Eye (tissue), 1 donor: ENCODE measurements at regions not wholly inside any gene's neighbourhood (a gene's known extent, or its start where the extent isn't known, plus 50 kb on each side); places are given as distances from the start of the nearest gene placed in this dataset.
"Not testable (repeated sequence)": the region's sequence is repeated elsewhere in the genome, so short reads cannot be mapped to it uniquely, and the experiment has no call there.

Experiments
- DNase-seq: peaks from one replicate; pipeline ENCODE4 v3.0.0-alpha.2; 2015

DNA sequence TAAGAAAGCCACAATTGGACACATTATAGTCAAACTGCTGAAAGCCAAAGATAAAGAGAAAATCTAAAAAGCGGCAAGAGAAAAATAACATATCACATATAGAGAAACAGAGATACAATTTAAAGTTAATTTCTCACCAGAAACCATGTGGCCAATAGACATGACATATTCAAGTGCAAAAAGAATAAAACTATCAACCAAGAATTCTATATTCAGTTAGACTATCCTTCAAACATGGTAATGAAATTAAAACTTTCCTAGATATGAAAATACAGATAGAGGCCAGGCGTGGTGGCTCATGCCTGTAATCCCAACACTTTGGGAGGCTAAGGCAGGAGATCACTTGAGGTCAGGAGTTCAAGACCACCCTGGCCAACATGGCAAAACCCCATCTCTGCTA is 129.1 kb upstream of the RNF32 start:
- DNase-seq: no peak

DNA sequence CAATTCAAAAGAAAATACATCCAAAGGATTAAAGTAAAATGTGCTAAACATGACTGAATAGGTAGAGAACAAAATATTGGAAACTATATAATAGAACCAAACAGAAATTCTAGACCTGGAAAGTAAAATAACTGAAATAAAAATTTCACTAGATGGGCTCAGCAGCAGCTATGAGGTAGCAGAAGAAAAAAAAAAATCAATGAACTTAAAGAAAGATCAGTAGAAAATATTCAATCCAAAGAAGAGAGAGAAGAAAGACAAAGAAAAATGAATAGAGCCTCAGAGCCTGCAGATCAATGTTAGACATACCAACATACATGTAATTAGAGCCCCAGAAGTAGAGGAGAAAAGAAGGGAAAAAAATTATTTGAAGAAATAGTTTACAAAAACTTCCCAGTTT is 129.6 kb upstream of the RNF32 start:
- DNase-seq: no peak

DNA sequence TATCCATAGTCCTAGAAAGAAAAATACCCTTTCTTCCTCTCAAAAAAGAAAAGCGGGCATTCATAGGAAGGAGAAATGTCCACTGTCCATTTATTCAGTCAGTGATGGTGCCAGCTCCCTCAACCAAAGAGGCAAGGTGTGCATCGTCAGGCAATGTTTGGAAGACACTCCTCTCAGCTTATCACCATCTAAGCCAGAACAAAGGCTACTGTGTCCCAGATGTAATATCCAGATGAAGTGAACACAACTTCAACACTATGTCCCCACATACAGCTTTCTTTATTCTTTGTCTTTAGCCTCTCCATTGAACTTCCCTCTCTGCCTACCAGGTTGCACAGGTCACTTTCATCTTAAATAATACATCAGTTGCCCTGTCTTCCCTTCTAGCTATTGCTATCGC is 131.4 kb upstream of the RNF32 start:
- no peak for DNase-seq

DNA sequence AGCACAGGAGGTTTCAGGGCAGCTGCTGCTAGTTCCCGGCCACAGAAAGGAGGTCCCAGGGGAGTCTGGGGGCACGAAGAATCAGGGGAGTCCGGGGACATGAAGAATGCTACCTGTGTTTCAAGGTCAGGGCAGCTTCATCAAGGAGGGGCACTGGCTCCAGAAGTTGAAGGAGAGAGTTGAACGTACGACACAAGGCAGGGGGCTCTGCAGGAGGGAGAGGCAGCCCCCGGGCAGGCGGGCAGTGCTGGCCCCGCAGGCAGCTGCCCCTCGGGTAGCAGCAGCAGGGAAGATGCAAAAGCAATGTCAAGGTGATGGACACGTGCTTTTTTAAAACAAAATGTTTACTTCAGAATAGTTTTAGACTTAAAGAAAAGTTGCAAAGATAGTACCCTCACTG is 134.7 kb upstream of the RNF32 start:
- DNase-seq: no peak

DNA sequence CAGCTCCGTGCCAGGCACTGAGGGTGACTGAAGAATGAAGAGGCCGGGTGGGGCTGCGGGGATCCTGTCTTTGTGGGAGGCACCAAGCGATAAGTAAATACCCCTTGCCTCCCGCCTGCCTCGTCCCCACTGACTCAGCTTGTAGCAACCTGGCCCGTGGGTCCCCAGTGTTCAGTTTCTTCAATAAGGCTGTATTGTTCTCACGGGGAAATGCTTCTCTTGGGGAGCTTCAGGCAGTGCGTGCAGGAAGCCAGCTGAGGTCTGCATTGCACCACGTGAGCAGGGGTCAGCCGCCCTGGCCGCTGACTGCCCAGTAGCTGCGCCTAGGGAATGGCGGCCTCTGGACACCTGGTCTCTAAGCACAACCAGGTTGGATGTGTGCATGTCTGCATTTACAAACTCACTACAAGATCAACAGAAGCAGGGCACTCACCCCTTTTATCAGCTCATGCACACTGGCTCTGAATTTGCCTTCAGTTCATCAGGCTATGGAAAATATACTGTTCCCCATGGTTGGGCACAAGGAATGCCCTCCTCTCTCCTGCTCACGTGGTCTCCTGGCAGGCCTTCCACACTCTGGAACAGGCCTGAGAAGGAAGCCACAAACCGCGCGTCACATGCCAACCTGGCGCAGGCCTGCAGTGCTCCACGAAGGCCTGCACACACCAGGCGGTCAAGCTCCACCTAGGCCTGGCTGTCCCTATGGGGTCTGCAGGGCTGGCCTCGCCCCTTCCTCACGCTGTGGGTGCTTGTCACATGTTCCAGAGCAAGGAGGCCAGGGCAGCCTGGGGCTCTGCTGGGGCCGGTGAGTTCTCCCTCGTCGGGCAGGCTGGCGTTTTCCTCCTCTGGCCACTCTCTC is 135.7 kb upstream of the RNF32 start:
- DNase-seq: peak; percentile 66

DNA sequence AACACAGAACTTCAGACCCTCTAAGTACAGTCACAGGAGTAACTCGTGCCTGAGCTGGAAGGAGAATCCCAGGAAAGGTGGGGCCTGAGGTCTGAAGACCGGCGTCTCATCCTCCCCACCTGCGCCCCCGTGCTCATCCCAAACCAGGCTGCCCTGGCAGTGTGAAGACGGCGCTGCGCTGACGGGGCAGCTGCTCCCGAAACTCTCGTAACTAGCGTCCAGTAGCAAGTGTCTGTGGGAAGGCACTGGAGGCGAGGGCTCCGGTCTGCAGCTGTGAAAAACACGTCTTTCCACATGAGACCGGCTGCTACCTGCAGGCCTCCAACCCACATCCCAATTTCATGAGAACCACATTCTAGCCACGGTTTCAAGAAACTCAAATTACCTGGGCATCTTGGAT is 136.6 kb upstream of the RNF32 start:
- DNase-seq: no peak

DNA sequence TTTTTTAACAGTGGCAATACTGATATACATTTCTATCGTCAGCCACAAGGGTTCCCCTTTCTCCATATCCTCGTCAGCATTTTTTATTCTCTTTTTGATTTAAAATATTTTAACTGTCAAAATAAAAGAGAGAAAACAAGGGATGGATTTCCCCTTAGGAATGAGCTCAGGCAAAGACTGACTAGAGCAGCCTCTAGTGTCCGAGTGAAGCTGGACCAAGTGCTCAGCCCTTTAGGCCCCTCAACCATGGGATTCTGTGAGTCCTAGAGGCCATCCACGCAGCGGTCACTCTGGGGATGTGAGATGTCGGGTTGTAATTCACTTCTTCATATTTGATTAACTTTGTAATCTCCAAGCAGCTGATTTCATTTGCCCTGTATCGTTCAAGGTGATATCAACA is 137.4 kb upstream of the RNF32 start:
- no peak for DNase-seq

DNA sequence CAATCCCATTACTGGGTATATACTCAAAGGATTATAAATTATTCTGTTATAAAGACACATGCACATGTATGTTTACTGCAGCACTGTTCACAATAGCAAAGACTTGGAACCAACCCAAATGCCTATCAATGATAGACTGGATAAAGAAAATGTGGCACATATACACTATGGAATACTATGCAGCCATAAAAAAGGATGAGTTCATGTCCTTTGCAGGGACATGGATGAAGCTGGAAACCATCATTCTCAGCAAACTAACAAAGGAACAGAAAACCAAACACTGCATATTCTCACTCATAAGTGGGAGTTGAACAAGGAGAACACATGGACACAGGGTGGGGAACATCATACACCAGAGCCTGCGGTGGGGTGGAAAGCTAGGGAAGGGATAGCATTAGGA is 138.8 kb upstream of the RNF32 start:
- not testable (repeated sequence) for DNase-seq

DNA sequence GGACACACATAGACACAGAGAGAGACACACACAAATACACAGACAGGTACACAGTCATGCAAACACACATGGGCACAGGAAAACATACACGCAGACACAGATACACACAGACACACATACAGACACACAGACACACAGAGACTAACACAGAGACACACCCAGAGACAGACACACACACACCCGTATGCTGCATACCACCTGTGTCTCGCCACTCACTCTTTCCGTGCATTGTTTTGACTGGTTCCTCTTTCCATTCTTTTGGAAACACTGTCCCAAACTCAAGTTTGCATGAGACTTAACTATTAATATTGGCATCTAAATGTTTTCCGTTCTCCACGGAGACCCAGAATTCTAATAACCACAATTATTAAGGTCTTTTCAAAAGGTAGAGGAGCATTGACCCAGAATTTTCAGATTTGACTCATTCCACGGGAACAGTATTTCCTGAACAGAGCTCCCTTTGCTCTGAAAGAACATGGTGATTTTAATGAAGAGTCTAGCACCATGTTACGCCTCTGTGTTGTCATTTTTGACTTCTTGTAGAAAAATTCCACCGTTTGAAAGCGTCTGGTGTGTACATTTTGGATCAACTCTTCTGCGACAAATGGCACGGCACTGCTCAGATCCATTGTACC is 141.2 kb upstream of the RNF32 start:
- no peak for DNase-seq

DNA sequence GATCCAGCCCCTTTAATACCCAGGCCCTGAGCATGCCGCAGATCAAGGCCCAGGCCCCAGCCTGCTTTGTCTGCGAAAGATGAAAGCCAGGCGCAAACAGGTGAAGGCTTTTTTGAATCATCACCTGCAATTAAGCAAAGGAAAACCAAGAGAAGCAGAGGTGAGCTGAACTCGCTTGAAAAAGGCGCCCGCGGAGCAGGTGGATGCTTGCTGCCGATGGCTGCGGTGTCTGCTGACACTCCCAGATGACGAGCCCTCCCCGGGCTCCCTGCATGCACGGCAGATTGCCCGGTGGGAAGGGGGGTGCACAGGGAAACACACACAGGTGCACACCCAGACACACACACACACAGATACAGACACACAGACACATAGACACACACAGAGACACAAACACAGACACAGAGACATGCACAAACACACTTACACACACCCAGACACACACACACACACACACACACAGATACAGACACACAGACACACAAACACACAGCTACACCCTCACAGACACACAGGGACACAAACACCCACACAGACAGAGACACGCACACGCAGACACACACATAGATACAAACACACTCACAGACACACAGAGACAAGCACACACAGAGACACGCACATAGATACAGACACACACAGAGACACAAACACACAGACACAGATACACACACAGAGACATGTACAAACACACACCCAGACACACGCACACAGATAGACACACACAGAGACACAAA is 142.6 kb upstream of the RNF32 start:
- DNase-seq: no peak

DNA sequence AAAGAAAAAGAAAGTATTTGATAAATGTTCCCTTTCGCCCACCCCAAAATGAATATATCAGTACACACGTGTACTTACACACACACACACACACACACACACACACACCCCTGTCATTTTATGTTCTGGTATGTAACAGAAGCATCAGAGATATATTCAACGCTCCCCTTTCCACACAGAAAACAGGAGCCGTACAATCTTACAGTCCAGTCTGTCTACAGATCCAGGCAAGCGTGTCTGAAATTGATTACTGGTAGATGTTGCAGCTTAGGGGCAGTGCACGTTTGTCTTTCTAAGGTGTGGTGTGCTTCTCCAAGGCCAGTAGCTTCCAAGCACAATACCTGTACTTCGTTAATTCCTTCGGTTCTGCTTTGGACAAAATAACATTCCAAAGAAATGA is 143.7 kb upstream of the RNF32 start:
- no peak for DNase-seq

DNA sequence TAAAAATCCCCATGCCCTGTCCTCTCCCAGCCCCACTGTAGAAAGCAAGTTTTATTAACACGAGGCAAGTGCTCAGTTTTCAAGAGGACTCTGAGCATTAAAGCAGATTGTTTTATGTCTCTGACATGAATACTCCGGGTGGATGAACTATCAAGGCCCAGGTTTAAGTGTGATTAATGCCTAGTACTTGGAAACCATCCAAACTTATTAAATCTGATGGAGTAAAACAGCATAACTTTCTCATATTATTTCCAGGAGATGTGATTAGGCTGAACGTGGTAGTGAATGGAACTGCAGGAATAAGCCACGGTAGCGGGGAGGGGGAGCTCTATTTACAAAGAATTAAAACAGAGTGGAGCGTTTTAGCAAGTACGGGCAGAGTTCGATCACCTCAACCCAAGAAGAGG is 144.2 kb upstream of the RNF32 start:
- DNase-seq: peak; percentile 28

DNA sequence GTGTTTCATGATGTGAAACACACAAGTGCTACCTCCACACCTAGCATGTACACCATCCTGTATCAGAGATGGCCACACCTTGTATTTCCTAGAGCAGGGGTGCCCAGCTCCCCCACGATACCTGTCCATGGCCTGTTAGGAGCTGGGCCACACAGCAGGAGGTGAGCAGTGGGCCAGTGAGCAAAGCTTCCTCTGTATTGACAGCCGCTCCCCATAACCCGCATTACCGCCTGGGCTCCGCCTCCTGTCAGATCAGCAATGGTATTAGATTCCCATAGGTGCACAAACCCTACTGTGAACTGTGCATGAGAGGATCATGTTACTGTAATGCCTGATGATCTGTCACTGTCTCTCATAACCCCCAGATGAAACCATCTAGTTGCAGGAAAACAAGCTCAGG is 145.6 kb upstream of the RNF32 start:
- no peak for DNase-seq

DNA sequence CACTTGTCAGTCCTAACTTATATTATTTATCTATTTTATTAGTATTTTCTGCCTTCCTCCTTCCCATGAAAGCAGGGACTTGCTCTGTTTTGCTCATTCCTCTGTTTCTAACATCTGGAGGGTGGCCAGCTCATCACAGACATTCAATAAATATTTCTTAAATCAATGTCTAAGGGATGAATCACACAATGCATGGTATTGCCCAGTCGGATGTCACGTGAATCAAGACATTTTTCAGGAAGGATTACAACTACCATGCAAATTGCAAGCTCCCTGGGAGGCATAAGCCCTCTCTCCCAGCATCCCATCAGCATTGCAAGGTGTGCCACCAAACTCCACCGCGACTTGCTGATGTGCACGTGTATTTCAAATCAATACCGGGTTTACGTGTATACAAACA is 146.6 kb upstream of the RNF32 start:
- no peak for DNase-seq

DNA sequence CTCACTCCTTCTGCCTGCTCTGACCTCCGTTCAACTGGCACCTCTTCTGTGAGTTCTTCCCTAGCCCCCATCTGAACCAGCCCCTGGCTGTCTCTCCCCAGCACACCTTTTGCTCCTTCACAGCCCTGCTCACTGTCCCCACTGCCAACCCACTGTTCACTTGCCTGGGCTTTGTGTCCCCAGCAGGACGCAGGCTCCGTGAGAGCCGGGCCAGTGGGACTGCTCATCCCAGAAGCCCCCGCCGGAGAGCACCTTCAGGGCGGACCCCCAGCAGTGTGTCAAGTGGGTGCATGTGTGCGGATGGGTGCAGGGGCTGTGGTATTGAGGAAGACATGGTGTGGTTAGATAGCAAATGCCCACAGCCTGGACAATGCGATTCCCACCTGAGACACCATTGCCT is 148.4 kb upstream of the RNF32 start:
- no peak for DNase-seq

DNA sequence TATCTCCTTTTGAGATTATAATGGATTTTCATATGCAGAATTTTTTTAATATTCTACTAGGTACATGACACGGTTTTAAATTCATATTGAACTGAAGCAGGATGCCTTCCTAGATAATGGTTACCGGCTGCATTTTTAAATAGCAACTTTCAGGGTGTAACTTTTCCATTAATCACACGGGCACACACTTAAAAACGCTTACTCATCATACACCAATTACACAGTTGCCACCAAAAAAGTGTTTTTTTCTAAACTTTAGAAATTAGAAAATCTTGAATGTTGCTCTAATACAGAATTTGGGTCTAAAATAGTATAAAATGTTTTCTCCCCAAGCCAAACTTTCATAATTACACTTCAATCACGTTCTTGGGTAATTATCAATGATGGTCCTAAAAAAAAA is 149.1 kb upstream of the RNF32 start:
- DNase-seq: no peak

DNA sequence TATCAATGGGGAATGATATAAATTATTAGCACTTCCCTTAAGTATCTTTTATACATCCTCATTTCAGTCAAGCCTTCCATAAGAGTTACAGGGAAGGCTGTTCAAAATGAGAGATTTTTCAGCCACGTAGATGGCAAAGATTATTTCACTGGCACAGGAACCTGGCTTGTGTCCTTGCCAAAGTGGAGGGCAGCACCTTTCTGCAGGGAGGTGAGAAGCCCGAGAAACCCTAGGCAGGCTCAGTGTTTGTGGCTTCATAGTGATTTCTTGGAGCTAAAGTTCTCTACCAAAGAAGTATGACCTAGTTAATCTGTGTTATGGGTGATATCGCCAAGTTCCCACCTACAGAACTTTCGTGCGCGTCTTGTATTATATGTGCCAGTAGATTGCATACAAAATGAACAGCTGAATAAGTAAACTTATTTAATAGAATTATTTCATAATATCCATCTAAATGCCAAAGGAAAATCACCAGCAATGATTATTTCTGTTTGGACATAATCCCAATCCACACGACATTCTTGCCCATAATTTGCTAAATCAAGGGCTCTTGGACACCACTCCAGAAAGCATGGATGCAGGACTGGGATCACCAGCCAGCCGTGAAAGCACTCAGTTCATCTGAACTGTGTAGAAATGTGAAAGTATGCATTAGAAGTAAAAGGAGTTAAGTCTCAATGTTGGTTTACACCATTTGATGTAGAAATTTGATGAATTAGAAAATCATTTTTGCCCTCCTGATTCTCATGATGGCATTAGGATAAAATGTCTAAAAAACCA is 150.4 kb upstream of the RNF32 start:
- no peak for DNase-seq

DNA sequence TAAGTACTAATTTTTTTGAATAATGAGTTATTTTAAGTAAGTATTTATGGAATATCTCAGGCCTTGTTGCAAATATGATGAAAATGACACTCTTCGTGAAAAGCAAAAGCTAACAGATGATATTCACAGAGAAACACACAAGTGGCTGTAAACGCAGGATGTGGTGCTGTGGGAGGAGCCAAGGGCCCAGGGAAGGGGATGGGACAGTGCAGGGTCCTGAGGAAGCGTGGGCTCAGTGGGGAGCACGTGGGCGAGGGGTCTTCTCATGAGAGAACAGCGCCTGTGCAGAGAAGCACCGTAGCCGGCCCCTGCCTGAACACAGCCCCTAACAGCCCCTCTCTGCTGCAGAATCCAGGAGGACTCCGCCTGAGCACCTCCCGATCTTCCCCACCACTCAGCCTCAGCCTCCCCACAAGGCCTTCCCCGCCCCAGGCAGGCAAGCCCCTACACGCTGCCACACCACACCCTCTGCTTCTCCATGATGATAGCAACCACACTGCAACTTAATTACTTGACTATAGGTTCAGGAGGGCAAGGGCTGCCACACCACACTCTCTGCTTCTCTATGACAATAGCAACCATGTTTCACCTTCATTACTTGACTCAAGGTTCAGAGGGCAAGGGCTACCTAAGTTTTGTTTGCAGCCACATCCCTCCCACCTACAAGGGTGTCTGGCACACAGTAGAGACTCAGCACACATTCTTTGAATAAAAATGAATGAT is 152.6 kb upstream of the RNF32 start:
- DNase-seq: no peak

DNA sequence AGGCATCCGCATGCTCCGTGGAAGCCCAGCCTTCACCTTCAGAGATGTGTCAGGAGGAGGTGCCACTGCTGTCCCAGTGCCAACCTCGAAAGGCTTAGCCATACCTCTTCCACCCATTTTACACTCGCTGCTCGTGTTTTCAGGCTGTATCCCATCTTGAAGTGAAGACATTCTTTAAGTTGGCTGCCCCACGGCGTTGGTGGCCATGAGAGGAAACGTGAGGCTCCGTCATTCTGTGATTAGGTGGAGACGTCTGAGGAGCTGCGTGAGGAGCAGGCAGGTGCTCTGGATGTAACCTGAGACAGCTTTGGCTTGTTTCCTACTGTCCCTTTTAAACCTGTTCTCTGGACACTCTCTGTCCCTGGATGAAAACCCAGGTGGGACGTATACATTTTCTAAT is 159.9 kb upstream of the RNF32 start:
- DNase-seq: no peak

DNA sequence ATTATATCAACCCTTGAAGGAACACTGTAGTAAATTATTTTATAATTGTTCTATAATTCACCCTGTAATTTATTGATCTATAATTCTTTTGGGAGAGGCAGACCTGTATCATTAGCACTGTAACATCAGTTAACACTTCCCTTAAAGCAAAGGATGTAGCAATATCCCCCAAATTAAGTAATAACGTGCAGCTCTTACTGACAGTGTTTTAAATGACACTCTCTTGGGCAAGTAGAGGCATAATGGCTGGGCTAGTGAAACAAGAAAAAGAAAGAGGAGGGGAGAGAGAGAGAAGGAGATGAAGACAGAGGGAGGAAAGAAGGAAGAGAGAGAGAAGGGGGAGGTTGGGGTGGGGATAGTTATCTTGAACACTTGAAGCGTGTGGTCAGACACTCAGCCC is 161.0 kb upstream of the RNF32 start:
- DNase-seq: no peak

DNA sequence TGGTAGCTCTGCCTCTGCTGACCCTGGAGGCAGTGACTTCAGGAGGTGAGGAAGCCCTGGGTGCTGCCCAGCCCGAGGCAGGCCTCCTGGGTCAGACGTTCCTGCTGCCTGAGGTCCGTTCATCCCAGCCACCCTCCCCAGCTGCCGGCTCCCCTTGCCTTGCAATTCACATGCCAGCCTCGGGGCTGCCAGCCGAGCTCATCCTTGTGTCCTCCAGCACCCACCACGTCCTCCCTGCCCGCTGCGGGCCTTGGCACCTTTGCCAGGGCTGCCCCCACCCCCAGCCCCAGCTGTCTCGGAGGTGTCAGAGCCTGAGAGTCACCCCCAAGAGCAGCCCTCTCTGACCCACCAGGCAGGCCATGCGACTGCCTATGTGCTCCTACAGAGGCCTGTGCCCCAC is 162.1 kb upstream of the RNF32 start:
- DNase-seq: no peak

DNA sequence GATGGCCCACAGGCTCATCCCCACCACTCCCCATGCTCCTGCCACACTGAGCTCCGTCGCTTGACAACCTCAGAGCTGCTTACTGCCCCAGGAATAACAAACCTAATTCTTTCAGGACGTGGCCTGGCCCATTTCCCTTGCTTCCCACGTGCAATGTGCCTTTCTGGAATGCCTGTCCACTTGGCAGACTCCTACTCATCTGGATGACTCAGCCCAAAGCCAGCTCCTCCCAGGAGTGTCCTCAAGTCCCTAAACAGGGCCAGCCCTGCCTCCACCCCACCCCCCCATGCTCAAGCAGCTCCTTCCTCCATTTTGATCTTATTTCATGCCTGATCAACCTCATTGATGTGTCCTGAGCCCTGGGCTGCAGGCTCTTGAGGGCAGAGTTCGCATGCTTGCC is 164.9 kb upstream of the RNF32 start:
- no peak for DNase-seq

DNA sequence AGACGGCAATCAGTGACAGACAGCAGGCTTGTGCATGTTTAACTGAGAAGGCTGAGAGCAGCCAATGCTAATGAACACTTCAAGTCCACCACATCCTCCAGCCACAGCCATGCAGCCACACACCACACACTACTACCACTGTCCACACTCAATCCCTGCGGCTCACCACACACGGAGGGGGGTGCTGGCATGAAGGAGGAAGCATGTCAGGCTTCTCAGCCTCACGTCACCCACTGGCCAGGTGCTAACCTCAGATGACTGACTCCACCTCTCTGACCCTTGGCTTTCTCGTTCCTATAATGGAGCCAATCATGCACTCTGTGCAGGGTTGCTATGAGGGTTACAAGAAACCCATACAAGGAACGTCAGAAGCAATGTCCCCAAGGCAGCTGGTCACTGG is 165.4 kb upstream of the RNF32 start:
- DNase-seq: no peak
